NCI-H146 treated with DMSO at 0.1 percent for 48 hours (cell line): ENCODE measurements at regions not wholly inside any gene's neighbourhood (a gene's known extent, or its start where the extent isn't known, plus 50 kb on each side); places are given as distances from the start of the nearest gene placed in this dataset.
"Not testable (repeated sequence)": the region's sequence is repeated elsewhere in the genome, so short reads cannot be mapped to it uniquely, and the experiment has no call there.

Source experiments
- DNase-seq: peaks from one replicate; lab custom pipeline; 2025; ENCODE audit not compliant: unreplicated experiment; lab: John Stamatoyannopoulos, UW

GRCh38 chr12:31162896-31163560 is 89.4 kb downstream of the DDX11 start:
- DNase-seq, result not testable (repeated sequence)

- DNase-seq, result not testable (repeated sequence)
Observed at GRCh38 chr12:31174293-31174692, 100.6 kb downstream of the DDX11 start.

- not testable (repeated sequence) for DNase-seq
Observed at GRCh38 chr12:31177514-31177913, 103.9 kb downstream of the DDX11 start.

GRCh38 chr12:31178875-31179274 is 105.2 kb downstream of the DDX11 start:
- DNase-seq, result not testable (repeated sequence)

GRCh38 chr12:31179627-31180237 is 106.1 kb downstream of the DDX11 start:
- DNase-seq, result not testable (repeated sequence)

GRCh38 chr12:31182571-31182970 is 108.9 kb downstream of the DDX11 start:
- not testable (repeated sequence) for DNase-seq

GRCh38 chr12:31183107-31183506 is 109.4 kb downstream of the DDX11 start:
- DNase-seq, result not testable (repeated sequence)

- DNase-seq, result not testable (repeated sequence)
Observed at GRCh38 chr12:31183899-31184298, 110.2 kb downstream of the DDX11 start.

- not testable (repeated sequence) for DNase-seq
Observed at GRCh38 chr12:31184667-31185066, 111.0 kb downstream of the DDX11 start.

- not testable (repeated sequence) for DNase-seq
Observed at GRCh38 chr12:31192689-31193088, 119.0 kb downstream of the DDX11 start.

GRCh38 chr12:31195620-31196019 is 122.0 kb downstream of the DDX11 start:
- not testable (repeated sequence) for DNase-seq

- DNase-seq, result not testable (repeated sequence)
Observed at GRCh38 chr12:31199476-31199875, 125.8 kb downstream of the DDX11 start.

GRCh38 chr12:31201382-31201781 is 124.6 kb downstream of the SINHCAF start:
- no peak for DNase-seq

GRCh38 chr12:31203261-31203660 is 122.7 kb downstream of the SINHCAF start:
- DNase-seq, result no peak

GRCh38 chr12:31205054-31205453 is 120.9 kb downstream of the SINHCAF start:
- no peak for DNase-seq

- DNase-seq, result no peak
Observed at GRCh38 chr12:31206038-31206670, 119.8 kb downstream of the SINHCAF start.

- DNase-seq, result no peak
Observed at GRCh38 chr12:31207799-31208465, 118.0 kb downstream of the SINHCAF start.

GRCh38 chr12:31210104-31210503 is 115.8 kb downstream of the SINHCAF start:
- DNase-seq, result no peak

- DNase-seq, result no peak
Observed at GRCh38 chr12:31210541-31210940, 115.4 kb downstream of the SINHCAF start.

GRCh38 chr12:31214626-31215517 is 111.1 kb downstream of the SINHCAF start:
- DNase-seq, result no peak
